Ramos (cell line): ENCODE measurements at regions not wholly inside any gene's neighbourhood (a gene's known extent, or its start where the extent isn't known, plus 50 kb on each side); places are given as distances from the start of the nearest gene placed in this dataset.

Source experiments
- in situ Hi-C: fragments of 300-500 bp; cut with MboI; formaldehyde crosslinking; loops from one replicate; pipeline ENCODE4 v1.14.3; 2022; ENCODE audit warnings: low sequenced_read_pairs; ENCODE audit not compliant: unreplicated experiment

DNA sequence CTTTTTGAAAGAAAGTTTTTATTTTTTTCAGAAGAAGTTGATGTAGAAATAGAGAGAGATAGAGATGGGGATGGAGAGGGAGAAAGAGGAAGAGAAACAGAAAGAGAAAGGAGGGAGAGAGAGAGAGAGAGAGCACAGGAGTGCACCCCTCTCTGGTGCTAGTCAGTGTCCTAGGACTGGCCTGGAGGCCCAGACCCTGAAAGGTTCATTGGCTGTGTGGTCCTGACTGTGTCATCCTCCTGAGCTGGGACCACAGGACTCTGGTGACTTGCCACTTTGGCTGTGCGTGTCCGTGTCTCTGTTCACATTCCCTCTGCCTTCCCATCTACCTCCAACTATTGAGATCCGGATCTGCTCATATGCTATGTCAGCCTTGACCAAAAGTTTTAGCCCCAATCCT, 62.1 kb upstream of the SHH start:
- in situ Hi-C loops = no loop called here

DNA sequence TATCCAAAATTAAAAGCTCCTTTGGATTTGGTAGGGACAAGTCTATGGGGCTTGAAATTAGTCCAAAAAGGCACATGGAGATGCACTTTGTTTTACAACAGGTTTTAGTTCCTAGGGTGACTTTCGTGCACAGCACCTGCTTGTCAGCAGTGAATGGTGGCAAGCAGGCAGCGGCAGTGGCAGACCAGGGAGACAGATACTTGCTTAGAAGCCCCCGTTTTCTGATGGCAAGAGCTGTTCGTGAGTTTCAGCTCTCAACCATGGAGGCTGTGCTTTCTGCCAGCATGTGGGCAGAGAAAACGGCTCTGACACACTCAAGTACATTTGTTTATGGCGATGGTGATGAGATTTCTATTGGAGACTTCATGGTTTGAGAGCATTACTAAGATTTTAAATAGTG, 61.7 kb upstream of the SHH start:
- in situ Hi-C loops = no loop called here

- in situ Hi-C loops = no loop called here
Measured at GRCh38 chr7:155872678-155873369, 60.6 kb upstream of the SHH start.

DNA sequence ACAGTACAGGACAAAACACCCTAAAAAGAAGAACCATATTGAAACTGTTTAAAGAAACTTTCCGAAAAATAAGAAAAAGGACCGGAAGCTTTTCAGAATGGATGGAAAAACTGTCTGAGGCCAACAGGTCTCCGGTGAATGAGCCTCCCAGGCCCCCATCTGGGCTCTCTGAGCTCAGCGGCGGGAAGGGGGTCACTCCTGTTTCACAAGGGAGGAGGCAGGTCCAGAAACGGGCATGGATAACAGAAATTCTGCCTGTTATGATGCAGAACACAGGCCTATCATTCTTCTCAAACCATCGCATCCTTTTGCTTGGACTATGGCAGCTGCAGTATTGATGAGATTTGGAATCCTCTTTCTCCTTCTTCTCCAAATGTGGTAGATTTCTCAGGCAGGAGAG, 58.9 kb upstream of the SHH start:
- in situ Hi-C loops = no loop called here

- in situ Hi-C loops = no loop called here
Measured at GRCh38 chr7:155870334-155871180, 58.3 kb upstream of the SHH start.

DNA sequence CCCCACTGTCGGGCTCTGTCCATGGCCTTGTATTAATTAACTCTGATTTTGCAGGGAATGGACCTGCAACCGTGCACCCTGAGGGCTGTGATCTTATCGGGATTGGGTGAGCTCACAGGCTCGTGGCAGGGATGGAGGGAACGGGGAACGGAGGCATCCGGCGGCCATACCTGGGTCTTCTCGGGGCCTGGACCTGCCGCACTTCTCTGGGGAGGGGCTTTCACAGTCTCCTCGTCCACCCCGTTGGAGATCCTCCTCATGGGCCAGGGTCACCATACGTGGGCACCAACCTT, 57.5 kb upstream of the SHH start:
- in situ Hi-C loops = no loop called here

- in situ Hi-C loops = no loop called here
Measured at GRCh38 chr7:155868955-155869783, 56.9 kb upstream of the SHH start.

- in situ Hi-C loops = no loop called here
Measured at GRCh38 chr7:155867734-155868400, 55.6 kb upstream of the SHH start.

DNA sequence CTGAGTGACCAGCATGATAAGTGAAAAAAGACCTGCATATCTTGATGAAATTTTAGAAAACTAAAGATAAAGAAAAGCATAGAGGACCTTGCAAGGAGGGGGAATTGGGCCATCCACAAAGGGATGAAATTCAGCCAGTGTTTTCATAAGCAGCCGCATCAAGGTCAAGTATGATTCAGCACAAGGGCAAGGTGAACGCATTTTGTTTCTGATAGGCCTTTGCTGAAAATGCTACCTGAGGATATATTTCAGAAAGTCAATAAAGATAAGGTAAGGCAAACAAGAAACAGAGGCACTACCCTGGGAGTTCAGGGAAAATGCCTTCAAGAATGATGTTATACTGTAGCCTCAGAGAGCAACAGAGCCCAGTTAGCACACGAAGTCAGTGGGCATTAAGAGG, 55.0 kb upstream of the SHH start:
- in situ Hi-C loops = no loop called here

DNA sequence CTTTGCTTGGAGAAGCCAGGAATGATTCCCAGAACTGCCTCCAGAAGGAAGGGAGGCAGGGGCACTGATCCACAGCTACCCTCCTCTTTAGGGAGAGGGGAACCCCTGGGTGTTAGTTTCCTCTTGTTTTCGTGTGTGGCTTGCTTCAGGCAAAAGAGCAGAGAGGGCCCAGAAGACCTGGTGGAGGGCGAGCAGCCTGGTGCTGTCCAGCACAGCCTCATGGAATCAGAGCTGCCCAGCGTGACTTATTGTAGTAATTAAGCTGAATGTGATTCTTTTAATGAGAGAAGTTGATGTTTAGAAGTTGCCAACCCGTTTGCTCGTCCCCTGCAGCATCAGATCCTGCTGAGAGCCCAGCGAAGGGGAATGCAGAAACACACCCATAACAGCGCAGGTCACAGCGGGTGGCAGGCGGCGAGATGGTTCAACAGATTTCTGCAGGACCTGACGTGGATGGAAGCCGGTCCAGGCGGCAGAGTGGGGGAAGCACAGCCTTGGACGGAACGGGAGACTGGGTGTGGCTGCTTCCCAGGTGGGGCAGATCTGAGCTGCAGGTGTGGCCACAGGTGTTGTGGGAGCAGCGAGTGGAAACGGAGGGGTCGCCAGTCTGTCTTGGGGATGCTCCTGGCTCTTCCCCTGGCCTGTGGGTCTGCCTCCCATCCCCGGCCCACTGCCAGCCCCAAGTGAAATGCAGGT, 53.7 kb upstream of the SHH start:
- in situ Hi-C loops = no loop called here

DNA sequence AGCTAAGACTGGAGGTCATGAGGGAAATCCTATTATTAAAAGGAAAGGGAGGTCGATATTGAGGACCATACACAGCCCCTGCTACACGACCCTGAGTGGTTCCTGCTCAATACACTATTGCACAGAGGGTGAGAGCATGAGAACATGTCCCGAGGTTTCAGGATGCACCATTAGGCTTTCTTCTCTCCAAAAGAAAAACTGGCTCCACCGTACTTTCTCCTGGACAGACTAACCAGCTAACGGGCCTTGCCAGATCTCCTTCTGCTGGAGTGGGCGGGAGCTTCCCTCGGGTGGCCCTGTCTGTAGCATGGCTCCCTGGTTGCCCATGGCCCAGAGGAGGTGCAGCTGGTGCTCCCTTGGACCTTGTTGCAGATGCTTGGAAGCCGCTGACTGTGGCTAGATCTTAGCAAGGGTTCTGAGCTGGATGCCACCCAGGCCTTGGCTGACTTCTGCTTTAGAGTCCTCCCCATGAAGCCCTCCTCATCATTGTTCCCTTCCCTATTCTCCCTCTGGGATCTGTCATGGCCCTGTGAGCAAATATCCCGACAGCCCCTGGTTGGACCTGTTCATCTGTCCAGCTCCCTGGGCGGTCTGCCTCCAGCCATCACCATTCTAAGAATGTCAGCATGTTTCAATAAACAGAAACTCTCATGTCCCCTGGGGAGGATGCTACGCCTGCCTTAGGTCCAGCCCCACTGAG, 52.9 kb upstream of the SHH start:
- in situ Hi-C loops = no loop called here

- in situ Hi-C loops = no loop called here
Measured at GRCh38 chr7:155864271-155864985, 52.2 kb upstream of the SHH start.

- in situ Hi-C loops = no loop called here
Measured at GRCh38 chr7:155863721-155864151, 51.5 kb upstream of the SHH start.

DNA sequence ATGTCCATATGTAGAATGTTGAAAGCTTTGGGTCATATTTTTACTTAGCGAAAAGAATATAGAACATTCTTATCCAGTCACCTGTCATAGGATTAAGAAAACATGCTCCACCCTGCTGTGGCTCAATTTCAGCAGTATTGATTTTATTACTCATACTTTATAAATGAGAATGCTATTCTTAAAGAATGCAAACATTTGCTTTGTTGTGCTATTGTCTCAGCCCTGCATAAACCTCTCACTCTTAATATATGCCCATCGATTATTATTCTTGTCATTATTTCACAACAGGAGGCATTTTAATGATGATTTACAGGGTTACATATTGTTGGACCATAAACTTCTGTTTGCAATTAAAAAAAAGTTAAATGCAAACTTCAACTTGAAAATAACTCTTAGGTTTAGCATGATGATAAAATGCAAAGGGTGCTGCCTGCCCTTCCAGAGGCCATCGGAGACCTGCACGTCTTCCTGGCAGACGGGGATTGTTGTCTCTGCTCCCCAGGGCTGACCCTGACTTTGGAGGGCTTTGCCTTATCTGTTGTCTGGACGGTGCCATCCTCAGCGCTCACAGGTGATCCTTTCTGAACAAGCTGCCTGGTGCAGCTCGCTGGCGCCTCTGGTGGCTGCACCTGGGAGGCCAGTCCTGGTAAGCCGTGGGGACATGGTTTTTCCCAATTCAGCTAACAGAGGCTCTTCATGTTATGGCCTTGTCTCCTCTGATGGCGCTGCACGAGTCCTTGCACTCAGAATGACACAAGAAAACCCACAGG, 50.0 kb upstream of the SHH start:
- in situ Hi-C loops = no loop called here
